Left cardiac atrium (tissue), 4 donors: ENCODE measurements at regions not wholly inside any gene's neighbourhood (a gene's known extent, or its start where the extent isn't known, plus 50 kb on each side); places are given as distances from the start of the nearest gene placed in this dataset.

Experiments
- ATAC-seq, 2 donors: fragments of 200-7000 bp; cut with Tn5 transposase; one replicate each; pipeline ENCODE4 v1.9.1; 2020; ENCODE audit warnings: mild to moderate bottlenecking in 2 of 2, moderate library complexity in 2 of 2
- DNase-seq: peaks from one replicate; pipeline ENCODE4 v3.0.0-alpha.2; 2020
- intact Hi-C, 2 donors: fragments of 100-400 bp; cut with DNase I; formaldehyde crosslinking; loops; one replicate each; pipeline versions ENCODE4 v1.14.1 to v1.15.1; 2022 to 2023
- donor health status: DM: no; HTN: yes; CAD: no.
- donor health status: DM: no; HTN: yes; CAD: no; lungs with severe emphysema.
- donor health status: DM: yes; HTN: yes; CAD: no.
- donor health status: Dilated cardiomyopathy.

DNA sequence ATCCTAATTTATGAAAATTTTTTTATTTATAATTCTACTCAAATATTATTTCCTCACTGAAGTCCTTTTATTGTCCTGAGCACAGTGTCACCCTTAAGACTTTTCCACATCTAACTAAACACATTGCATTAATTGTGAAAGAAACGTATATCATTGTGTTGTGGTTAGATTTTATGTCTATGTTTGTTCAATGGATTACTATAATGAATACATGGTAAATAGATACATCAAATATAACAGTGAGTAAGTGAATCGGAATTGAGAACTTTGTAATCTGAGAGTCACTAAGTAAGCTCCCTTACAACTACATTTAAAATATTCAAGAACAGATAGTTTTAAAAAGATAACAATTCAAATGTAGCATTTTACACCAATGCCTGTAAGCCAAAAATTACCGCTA, 417.6 kb upstream of the PCDH20 start:
- DNase-seq (no peak), ATAC-seq (no peak)
- intact Hi-C loops = no loop called here

DNA sequence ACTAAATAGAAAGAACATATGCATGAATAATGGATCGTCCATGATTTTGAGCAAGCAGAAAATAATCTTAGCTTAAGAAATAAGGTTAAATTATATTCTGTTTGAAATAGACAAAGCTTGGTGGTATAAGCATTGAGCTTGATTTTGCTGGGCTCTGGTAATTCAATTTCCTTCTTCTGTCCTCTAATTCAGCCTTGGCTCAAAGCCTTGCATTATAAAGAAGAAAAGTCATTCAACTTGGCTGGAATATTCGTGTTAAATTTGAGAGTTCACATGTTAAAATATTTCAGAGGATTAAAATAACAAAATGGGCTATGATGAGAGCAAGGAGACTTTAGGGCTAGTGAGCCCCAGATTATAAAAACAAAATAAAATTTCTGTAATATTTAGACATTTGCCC, 415.4 kb upstream of the PCDH20 start:
- ATAC-seq = no peak
- intact Hi-C loops = no loop called here
- DNase-seq = no peak

DNA sequence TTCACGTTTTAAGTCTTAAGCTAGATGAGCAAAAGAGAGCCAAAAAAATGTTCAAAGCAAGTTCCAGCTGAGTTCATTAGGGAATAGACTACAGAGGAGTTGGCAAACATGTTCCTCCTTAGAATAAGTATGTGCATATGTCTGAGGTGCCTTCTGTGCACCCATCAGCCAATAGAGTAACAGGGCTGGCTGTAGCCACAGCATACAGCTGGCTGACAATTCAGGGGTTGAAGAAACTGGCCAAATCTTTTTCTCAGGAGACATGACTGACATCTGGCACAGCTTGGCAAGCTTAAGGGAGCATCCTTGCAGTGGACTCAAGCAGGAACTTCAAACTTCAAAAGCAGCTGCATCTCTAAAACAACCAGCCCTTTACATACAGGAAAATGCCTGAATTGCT, 414.8 kb upstream of the PCDH20 start:
- no peak for ATAC-seq
- intact Hi-C loops = no loop called here
- no peak for DNase-seq

DNA sequence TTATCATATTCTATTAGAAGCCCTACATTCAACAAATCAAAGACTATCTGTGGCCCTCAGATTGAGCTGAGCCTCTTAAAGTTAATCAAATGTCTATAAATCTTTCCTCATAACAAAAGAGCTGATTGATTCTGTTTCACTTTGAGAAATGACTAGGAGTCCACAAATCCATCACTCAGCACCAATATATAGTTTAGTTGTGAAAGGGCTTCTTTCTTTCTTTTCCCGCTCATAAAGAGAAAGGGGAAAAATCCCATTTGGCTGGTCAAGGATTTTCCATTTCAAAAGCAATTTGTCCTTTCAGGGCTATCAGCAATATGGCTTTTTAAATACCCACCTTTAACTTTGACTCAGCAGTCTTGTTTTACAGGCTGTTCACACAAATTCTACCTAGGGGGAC, 408.5 kb upstream of the PCDH20 start:
- ATAC-seq (no peak), DNase-seq (no peak)
- intact Hi-C loops = no loop called here

DNA sequence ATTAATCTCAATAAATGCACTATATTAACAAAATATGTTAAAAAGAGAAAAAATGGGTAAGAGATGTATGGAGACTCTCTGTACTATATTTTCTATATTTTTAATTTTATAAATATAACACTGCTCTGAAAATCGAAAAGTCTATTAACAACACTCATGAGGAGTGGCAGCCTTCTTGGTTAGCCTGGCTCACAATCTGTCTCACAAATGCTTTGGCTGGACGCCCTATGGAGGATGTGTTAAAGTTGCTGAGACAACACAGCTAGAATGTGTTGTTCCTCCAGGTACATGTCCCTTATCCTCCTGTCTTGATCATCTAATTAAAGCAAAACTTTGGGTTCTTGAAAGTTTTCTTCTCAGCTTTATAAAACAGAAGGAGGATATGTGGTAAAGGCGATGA, 396.6 kb upstream of the PCDH20 start:
- intact Hi-C loops = no loop called here
- DNase-seq = no peak
- ATAC-seq = no peak

DNA sequence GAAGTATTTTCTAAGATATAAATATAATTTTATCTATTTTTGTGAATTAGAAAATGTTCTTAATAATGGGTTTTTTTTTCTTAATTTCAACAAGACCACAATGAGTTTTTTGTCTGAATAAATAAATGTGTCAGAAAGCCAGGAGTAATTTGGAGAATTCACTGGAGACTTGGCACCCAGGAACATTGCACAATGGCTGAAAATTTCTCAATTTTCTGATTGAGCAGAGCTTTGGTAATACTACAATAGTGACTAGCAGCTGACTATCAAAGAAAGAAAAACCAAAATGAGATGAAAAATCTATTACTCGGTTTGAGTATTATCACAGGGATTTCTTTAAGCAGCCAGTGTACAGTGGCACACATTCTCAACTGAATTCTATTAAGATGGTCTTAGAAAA, 394.4 kb upstream of the PCDH20 start:
- intact Hi-C loops = no loop called here

DNA sequence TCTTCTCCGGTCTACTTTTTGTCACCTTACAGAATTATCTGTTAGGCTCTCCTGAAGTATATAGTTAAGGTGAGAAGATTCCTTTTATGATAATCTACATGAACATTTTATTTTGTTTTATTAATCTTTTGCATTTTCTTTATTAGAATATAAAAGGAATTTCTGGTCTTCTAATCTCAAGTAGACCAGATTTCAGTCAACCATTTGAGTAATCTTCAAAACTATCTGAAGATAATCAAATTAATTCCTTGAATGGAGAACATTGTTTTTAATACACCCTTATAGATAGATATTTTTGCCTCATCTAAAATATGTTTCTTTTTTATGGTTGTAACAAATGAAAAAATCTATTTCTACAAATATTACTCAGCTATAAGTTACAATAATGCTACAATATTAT, 381.7 kb upstream of the PCDH20 start:
- intact Hi-C loops = no loop called here
- ATAC-seq (no peak), DNase-seq (no peak)

More for the DNA sequence above, 394.4 kb upstream of the PCDH20 start:
- ATAC-seq (no peak), DNase-seq (no peak)

DNA sequence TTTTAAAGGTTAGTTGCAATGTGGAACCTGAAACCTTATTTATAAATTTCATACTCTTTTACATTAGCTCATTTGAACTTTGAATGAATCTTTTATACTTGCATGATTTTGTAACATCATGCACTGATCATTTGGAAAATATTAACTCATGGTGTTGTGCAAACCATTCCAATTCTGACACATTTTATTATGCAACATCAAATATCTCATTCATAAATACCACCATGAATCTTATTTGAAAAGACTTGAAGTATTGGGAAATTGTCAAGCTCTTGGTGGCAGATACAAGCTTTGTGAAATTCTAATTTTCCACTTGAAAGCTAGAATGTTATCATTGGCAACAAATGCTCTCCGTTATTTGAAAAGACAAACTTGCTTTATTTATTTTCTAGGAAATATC, 379.9 kb upstream of the PCDH20 start:
- intact Hi-C loops = no loop called here
- DNase-seq (no peak), ATAC-seq (peak in 1 of 2 donors; percentile 67)

DNA sequence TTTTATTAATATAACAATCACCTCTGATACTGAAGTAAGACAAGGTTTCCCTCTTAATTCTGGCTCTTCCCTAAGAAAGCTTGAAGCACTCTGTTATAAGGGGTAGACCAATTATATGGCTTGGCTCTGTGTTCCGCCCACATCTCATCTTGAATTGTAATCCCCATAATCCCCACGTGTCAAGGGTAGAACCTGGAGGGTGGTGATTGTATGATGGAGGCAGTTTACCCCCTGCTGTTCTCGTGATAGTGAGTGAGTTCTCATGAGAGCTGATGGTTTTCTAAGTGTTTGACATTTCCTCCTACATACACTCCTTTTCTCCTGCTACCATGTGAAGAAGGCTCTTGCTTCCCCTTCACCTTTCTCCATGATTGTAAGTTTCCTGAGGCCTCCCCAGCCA, 363.8 kb upstream of the PCDH20 start:
- ATAC-seq (no peak), DNase-seq (no peak)
- intact Hi-C loops = no loop called here

DNA sequence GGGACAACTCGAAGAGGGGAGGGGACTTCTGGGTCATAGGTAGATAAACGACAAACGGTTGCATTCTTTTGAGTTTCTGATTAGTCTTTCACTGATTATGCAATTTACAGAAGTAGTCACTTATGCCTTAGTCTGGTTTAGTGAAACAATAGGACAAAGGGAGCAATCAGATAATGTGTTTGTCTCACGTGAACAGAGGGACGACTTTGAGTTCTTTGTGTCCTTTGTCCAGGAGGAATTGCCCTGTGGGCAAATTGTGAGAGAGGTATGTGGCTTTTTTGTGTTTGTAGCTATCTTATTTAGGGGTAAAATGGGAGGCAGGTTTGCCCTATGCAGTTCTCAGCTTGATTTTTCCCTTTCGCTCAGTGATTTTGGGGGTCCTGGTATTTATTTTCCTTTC, 362.9 kb upstream of the PCDH20 start:
- DNase-seq = no peak
- ATAC-seq = no peak
- intact Hi-C loops = no loop called here

DNA sequence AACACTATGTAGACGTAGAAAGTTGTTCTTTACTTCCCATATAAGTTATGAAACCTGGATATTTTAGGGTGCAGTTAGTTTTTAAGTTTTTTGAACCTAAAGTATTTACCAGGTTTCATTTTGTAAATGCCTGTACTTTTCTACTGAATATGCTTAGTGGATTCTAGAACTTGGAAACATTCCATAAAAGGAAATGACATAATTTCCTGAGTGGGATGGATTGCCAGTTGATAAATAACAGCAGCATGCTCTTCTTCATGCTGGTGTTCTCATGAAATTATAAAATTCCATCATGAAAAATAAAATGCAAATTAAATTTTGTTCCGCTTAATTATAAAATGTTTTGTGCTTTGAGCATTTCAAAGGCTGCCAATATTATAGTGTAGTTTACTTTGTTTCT, 362.2 kb upstream of the PCDH20 start:
- DNase-seq (no peak), ATAC-seq (no peak)
- intact Hi-C loops = no loop called here

DNA sequence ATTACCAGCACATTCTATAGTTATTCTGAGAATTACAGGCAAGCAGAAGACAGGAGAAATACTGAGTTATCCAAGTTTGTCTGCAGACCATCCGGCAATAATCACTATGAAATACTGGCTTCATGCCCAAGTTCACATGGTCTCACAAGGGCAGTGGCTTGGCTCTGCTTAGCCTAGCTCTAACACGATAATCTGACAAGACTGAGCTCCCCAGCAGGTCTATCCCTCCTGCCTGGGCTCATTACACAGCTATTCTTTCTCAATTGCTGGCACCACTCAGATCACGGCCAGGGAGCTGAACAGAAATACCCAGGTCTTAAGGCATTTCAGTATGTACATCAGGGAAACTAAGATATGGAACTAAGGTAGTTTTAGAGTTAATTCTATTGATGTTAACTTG, 361.6 kb upstream of the PCDH20 start:
- DNase-seq = no peak
- peak; percentile 34 to 53 for ATAC-seq
- intact Hi-C loops = no loop called here

DNA sequence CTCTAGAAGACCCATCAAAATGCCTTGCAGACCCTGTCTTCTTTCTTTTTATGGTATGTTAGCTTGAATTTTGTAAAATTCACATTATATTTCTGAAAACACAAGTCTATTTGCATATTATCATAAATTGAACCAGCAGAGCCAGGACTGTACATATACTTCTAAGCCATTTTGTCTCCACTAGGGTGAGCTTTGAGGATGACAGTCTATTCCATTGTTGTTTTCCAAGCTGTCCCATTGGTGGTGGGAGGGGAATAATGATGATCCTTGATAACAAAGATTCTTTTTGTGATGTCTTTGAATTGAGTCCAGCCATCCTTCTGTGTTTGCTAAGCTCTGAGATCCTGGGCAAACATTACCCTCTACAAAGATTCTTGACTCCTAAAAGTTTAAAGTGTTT, 359.3 kb upstream of the PCDH20 start:
- intact Hi-C loops = no loop called here
- DNase-seq (no peak), ATAC-seq (no peak)

DNA sequence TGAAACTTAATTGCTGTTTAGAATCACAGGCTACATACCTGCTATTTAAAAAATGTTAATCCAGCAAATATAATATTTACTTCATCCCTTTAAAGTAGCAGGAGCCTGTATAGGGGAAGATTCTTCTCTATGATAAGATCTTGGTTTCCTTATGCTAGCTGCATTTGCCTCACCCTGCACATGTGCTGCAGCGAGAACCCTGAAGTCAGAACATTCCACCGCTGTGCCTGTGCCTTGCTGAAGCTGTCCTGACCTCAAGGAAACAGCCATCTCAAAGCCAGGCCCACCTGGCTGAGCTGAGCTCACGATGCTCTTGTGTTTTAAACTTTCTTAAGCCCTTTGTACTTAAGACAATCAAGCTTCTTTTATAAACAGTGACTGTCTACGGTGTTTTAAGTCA, 355.0 kb upstream of the PCDH20 start:
- ATAC-seq (no peak), DNase-seq (no peak)
- intact Hi-C loops = no loop called here

DNA sequence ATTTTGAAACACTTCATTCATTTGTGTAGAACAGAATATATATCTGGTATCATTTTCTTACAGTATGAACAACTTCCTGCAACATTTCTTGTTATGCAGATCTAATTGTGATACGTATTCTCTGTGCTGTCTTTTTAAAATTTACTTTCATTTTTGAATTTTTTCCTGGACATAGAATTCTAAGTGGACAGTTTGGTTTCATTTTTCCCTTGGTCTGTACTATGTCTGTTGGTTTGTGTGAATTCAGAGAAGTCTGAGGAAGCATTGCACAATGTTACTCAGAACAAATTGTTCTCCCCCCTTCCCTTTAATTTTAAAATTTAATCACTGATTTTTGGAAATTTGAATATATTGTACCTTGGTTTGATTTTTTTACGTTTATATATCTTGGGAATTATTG, 352.5 kb upstream of the PCDH20 start:
- ATAC-seq (no peak), DNase-seq (no peak)
- intact Hi-C loops = no loop called here

DNA sequence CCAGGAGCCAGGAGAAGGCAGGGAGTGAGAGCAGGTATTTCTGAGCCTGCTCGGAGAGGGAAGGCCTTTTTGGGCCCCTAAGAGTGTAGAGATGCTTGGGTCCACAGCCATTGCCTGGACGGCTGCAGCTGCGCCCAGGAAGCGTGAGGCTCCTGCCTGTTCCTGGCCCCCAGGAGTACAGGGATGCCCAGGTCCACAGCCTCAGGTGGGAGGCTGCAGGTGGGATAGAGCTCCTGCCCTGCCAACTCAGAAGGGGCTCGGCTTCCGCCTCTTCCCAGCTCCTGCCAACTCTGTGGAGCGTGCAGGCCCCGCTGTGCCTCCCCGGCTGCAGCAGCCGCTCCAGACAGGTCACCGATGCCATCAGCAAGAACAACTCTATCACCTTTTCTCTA, 351.0 kb upstream of the PCDH20 start:
- intact Hi-C loops = no loop called here
- no peak for DNase-seq

DNA sequence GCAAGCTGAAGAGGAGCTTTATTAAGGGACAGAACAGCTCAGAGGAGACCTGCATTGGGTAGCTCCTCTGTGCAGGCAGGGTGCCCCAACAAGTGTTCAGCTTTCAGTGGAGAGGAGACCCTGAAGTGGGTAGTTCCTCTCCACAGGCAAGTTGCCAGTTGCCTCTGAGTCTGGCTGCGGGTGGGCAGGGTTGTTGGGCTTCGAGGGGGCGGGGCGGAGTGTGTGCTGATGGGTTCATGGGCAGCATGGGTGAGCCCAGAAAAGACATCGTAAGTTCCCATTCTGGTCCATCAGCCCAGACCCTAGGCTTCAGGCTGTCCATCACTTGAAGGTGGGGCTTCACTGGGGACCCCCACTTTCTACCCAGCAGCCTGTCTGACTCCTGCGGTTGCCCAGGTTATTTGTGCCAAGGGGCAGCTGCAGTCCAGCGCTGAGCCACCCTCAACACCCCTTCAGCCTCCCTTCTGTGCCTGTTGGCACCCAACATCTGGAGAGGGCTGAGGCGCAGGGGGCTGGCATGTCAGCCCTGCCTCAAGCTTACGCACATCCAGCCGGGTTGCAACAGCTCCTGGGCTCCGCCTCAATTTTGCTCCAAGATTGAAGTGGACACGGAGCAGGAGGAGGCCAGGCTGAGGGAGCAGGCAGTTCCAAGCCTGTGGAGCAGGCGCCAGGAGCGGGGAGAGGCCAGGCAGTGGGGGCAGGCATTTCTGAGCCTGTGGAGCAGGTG, 350.5 kb upstream of the PCDH20 start:
- ATAC-seq (no peak), DNase-seq (no peak)
- intact Hi-C loops = no loop called here

More for the DNA sequence above, 351.0 kb upstream of the PCDH20 start:
- no peak for ATAC-seq

DNA sequence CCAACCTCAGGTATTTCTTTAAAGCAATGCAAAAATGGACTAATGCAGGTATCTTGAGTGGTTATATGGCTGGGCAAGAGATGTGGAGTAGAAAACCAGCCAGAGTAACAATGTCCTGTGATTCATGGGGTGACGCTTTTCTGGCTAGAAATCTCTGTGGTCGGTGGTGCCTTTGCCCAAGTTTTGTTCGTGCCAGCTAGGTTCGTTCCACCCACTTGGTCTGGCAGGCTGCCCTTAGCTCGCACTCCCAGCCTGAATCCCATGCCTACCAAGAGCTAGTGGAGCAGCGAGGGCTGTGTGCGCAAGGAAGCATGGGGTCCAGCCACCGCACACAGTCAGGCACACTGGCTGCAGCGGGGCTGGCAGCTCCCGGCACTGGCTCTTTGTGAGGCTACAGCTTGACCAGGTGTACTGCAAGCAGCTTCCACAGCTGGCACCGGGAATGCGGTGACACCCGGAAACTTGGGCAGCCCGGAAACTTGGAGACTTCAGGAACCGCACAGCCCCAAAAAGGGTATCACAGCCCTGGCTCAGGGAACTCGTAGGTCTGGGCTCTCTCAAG, 349.6 kb upstream of the PCDH20 start:
- DNase-seq (no peak), ATAC-seq (no peak)
- intact Hi-C loops = no loop called here

DNA sequence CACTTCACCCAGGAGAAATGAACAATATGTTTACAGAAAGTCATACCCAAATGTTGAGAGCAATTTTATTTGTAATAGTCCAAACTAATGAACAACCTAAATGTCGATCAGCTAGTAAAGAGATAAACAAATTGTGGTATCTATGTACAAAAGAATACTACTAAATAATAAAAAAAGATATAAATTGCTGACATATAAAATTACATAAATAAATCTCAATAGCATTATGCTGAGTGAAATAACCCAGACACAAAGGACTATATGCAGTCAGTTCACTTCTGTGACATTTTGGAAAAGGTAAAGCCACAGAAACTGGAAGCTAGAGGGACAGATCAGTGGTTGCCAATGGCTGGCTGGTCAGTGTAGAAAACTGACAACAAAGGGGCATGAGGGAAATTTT, 346.0 kb upstream of the PCDH20 start:
- intact Hi-C loops = no loop called here
- DNase-seq (no peak), ATAC-seq (no peak)

DNA sequence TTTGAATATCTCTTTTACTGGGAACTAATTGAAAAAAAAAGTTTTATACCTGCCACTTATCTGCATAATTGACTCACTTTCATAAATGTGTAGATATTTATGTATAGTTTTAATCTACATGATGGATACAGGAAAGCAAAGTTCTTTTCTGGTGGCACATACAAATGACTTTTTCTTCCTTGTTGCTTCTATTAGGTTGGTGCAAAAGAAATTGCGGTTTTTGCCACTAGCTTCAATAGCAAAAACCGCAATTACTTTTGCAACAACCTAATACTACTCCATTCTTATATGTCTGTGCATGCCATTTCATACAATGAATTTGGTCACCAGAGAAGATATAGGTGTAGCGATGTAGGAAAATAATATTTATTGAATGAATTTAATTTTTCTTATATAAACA, 344.5 kb upstream of the PCDH20 start:
- intact Hi-C loops = no loop called here
- no peak for DNase-seq
- no peak for ATAC-seq

DNA sequence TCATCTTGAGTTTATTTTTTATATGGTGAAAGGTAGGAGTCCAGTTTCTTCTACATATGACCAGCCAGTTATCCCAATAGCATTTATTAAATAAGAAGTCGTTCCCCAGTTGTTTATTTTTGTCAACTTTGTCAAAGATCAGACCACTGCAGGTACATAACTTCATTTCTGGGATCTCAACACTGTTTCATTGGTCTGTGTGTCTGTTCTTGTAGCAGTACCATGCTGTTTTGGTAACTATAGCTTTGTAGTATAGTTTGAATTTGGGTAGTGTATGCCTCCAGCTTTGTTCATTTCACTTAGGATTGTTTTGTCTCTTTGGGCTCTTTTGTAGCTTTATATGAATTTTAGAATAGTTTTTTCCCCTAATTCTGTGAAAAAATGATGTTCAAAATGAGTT, 340.4 kb upstream of the PCDH20 start:
- intact Hi-C loops = no loop called here
- no peak for ATAC-seq

DNA sequence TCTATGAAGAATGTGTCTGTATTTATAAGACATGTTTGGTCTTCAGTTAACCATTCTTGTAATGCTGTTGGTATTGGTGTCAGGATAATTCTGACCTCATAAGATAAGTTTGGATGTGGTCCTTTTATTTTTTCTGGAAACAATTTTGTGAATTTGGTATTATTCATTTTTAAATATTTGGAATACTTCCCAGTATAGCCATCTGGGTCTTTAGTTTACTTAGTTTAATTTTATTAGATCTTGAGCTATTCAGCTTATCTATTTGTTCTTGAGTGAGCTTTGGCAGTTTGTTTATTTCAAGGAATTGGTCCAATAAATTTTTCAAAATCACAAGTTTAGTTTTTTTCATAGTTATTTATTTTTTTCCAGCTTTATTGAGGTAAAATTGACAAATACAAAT, 335.4 kb upstream of the PCDH20 start:
- DNase-seq = no peak
- no peak for ATAC-seq
- intact Hi-C loops = no loop called here

More for the DNA sequence above, 340.4 kb upstream of the PCDH20 start:
- no peak for DNase-seq
